ENCODE measurements at regions not wholly inside any gene's neighbourhood (a gene's known extent, or its start where the extent isn't known, plus 50 kb on each side); places are given as distances from the start of the nearest gene placed in this dataset.

DNA sequence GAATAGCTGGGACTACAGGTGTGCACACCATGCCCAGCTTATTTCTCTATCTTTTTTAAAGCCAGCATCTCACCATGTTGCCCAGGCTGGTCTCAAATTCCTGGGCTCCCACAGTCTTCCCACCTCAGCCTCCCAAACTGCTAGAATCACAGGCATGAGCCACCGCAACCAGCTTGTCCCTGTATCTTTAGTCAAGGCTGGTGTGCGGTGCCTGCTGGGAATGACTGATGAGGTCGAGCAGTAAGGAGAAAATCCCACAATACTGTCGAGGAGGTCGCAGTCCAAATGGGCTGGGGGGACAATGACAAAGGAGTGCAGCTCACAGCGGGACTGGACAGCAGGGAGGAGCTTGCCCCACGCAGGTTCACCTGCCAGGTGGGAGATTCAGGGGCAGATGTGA, 50.2 kb upstream of the CALN1 start:
- POLR2A ChIA-PET, result no interaction called here
- no peaks in the 10 kb centered on the region for H3K4me1 ChIP-seq (ENCODE audit: control insufficient read depth, insufficient read depth, low read length)
- H3K36me3 ChIP-seq (ENCODE audit: control insufficient read depth in 2 of 2, insufficient read depth in 2 of 2, low read length in 1 of 2), result no peaks in the 10 kb centered on the region
- FAIRE-seq, result no peak
- no peaks in the 10 kb centered on the region for H4K20me1 ChIP-seq (ENCODE audit: control insufficient read depth, insufficient read depth)
- BruUV-seq (replicated peaks), result no TSS peak
- H3K27me3 ChIP-seq (replicated peaks in 1 of 2; ENCODE audit: control insufficient read depth in 2 of 2, insufficient read depth in 2 of 2, low read length in 1 of 2), result no peaks in the 10 kb centered on the region
- no peak overlapping the region for H3K4me2 ChIP-seq (ENCODE audit: control insufficient read depth, insufficient read depth)
- no peak for TF ChIP-seq JUND (IDR thresholded peaks at IDR 0.05; ENCODE audit: low read depth, low read length)
- no peak for TF ChIP-seq BRCA1 (IDR thresholded peaks at IDR 0.05; ENCODE audit: low read depth, low read length)
- no peak for TF ChIP-seq CREM (IDR thresholded peaks at IDR 0.05; ENCODE audit: low read depth)
- no peak for TF ChIP-seq BHLHE40 (IDR thresholded peaks at IDR 0.05; ENCODE audit: borderline replicate concordance in 1 of 2, low read depth in 2 of 2, low read length in 1 of 2)
- TF ChIP-seq FOS (IDR thresholded peaks at IDR 0.05; ENCODE audit: borderline replicate concordance, extremely low read depth, insufficient read length), result no peak
- TF ChIP-seq, protein P1, sequence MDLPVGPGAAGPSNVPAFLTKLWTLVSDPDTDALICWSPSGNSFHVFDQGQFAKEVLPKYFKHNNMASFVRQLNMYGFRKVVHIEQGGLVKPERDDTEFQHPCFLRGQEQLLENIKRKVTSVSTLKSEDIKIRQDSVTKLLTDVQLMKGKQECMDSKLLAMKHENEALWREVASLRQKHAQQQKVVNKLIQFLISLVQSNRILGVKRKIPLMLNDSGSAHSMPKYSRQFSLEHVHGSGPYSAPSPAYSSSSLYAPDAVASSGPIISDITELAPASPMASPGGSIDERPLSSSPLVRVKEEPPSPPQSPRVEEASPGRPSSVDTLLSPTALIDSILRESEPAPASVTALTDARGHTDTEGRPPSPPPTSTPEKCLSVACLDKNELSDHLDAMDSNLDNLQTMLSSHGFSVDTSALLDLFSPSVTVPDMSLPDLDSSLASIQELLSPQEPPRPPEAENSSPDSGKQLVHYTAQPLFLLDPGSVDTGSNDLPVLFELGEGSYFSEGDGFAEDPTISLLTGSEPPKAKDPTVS (IDR thresholded peaks at IDR 0.05; ENCODE audit: low read depth, low read length), result no peak
- TF ChIP-seq IKZF1 (conservative IDR thresholded peaks at IDR 0.05), result no peak
- TF ChIP-seq POLR2AphosphoS5 (IDR thresholded peaks at IDR 0.05; ENCODE audit: low read length), result no peak
- TF ChIP-seq SP1 (IDR thresholded peaks at IDR 0.05; ENCODE audit: low read depth, low read length), result no peak
- TF ChIP-seq, protein P2, sequence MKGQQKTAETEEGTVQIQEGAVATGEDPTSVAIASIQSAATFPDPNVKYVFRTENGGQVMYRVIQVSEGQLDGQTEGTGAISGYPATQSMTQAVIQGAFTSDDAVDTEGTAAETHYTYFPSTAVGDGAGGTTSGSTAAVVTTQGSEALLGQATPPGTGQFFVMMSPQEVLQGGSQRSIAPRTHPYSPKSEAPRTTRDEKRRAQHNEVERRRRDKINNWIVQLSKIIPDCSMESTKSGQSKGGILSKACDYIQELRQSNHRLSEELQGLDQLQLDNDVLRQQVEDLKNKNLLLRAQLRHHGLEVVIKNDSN (IDR thresholded peaks at IDR 0.05; ENCODE audit: borderline replicate concordance, extremely low read length, insufficient read depth, low read depth, low read length), result no peak
- TF ChIP-seq, protein P3, sequence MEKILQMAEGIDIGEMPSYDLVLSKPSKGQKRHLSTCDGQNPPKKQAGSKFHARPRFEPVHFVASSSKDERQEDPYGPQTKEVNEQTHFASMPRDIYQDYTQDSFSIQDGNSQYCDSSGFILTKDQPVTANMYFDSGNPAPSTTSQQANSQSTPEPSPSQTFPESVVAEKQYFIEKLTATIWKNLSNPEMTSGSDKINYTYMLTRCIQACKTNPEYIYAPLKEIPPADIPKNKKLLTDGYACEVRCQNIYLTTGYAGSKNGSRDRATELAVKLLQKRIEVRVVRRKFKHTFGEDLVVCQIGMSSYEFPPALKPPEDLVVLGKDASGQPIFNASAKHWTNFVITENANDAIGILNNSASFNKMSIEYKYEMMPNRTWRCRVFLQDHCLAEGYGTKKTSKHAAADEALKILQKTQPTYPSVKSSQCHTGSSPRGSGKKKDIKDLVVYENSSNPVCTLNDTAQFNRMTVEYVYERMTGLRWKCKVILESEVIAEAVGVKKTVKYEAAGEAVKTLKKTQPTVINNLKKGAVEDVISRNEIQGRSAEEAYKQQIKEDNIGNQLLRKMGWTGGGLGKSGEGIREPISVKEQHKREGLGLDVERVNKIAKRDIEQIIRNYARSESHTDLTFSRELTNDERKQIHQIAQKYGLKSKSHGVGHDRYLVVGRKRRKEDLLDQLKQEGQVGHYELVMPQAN (conservative IDR thresholded peaks at IDR 0.05), result no peak
- TF ChIP-seq, protein P4, sequence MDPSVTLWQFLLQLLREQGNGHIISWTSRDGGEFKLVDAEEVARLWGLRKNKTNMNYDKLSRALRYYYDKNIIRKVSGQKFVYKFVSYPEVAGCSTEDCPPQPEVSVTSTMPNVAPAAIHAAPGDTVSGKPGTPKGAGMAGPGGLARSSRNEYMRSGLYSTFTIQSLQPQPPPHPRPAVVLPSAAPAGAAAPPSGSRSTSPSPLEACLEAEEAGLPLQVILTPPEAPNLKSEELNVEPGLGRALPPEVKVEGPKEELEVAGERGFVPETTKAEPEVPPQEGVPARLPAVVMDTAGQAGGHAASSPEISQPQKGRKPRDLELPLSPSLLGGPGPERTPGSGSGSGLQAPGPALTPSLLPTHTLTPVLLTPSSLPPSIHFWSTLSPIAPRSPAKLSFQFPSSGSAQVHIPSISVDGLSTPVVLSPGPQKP (IDR thresholded peaks at IDR 0.05; ENCODE audit: low read depth, low read length), result no peak
- TF ChIP-seq ZNF207 (IDR thresholded peaks at IDR 0.05; ENCODE audit: borderline replicate concordance), result no peak
- TF ChIP-seq RFX5 (IDR thresholded peaks at IDR 0.05; ENCODE audit: low read depth, low read length), result no peak
- TF ChIP-seq HCFC1 (IDR thresholded peaks at IDR 0.05; ENCODE audit: low read length), result no peak
- no peak for TF ChIP-seq PAX5 (IDR thresholded peaks at IDR 0.05; ENCODE audit: borderline replicate concordance, low read depth, low read length)
- TF ChIP-seq RAD21 (IDR thresholded peaks at IDR 0.05; ENCODE audit: insufficient read depth, low read depth, low read length), result no peak
- no peak for TF ChIP-seq CBX5 (IDR thresholded peaks at IDR 0.05; ENCODE audit: low read depth)
- TF ChIP-seq NRF1 (conservative IDR thresholded peaks at IDR 0.05; ENCODE audit: low read depth, low read length), result no peak
- TF ChIP-seq NBN (IDR thresholded peaks at IDR 0.05), result no peak
- RAD21 ChIA-PET (ENCODE audit: unreplicated experiment), result no interaction called here
- intact Hi-C loops (cut with micrococcal nuclease; ENCODE audit: unreplicated experiment) (no loop called here), in situ Hi-C loops (cut with MboI) (no loop called here)
- no peak overlapping the region for H2AFZ ChIP-seq (ENCODE audit: control insufficient read depth, low read depth, low read length)
- ATAC-seq, result no peak
- DNase-seq (ENCODE audit: low read depth, low spot score), result no peak
- no peak overlapping the region for H3K9ac ChIP-seq (ENCODE audit: control insufficient read depth, insufficient read depth, low read length)
- no peak overlapping the region for H3K27ac ChIP-seq (ENCODE audit: control insufficient read depth, insufficient read depth)
- CTCF ChIA-PET, result no interaction called here
- no peaks in the 10 kb centered on the region for H3K9me3 ChIP-seq (replicated peaks; ENCODE audit: control insufficient read depth, insufficient read depth, low read length)
- no peak overlapping the region for H3K4me3 ChIP-seq
- no peaks in the 10 kb centered on the region for H3K79me2 ChIP-seq (ENCODE audit: control insufficient read depth, insufficient read depth, low read length)
- SMC1A ChIA-PET (ENCODE audit: uncharacterized antibody, unreplicated experiment), result no interaction called here
- WGBS (ENCODE audit: insufficient coverage, insufficient replicate concordance, low lambda C conversion rate, missing lambda C conversion rate), result 43% methylated on average over 7 of the region's 7 CpGs
